Bronchial epithelial cell (primary cell): ENCODE measurements at regions not wholly inside any gene's neighbourhood (a gene's known extent, or its start where the extent isn't known, plus 50 kb on each side); places are given as distances from the start of the nearest gene placed in this dataset.

Experiments used
- DNase-seq: peaks from one replicate; pipeline ENCODE4 v3.0.0-alpha.2; 2010; ENCODE audit warnings: low read depth
- FAIRE-seq: peaks from 2 replicates; lab custom pipeline; 2011; peaks lifted over from hg19 to GRCh38; lab: Jason Lieb, UNC
- H3K27me3 ChIP-seq: 2 replicates; pipeline ENCODE4 v1.5.1; 2011; ENCODE audit warnings: low read length; ENCODE audit not compliant: control insufficient read depth, insufficient read depth
- H3K36me3 ChIP-seq: 2 replicates; pipeline ENCODE4 v1.5.1; 2011; ENCODE audit warnings: low read length; ENCODE audit not compliant: control insufficient read depth, insufficient read depth
- H3K4me3 ChIP-seq: 2 replicates; pipeline ENCODE4 v1.5.1; 2011; ENCODE audit warnings: mild to moderate bottlenecking, low read depth, low read length, control low read depth
- CTCF ChIP-seq: IDR thresholded peaks from 2 replicates; pipeline ENCODE4 v1.5.1; 2011; ENCODE audit warnings: mild to moderate bottlenecking, moderate library complexity, low read length, control low read depth, inconsistent platforms; ENCODE audit not compliant: insufficient read depth, severe bottlenecking

- H3K27me3 ChIP-seq: no peaks in the 10 kb centered on the region
- no peak for TF ChIP-seq CTCF
- FAIRE-seq (no peak), DNase-seq (peak; percentile 26)
- no peak overlapping the region for H3K4me3 ChIP-seq
- no peaks in the 10 kb centered on the region for H3K36me3 ChIP-seq
These were observed 259.9 kb downstream of the TBC1D4 start for GRCh38 chr13:75222031-75222430.

DNA sequence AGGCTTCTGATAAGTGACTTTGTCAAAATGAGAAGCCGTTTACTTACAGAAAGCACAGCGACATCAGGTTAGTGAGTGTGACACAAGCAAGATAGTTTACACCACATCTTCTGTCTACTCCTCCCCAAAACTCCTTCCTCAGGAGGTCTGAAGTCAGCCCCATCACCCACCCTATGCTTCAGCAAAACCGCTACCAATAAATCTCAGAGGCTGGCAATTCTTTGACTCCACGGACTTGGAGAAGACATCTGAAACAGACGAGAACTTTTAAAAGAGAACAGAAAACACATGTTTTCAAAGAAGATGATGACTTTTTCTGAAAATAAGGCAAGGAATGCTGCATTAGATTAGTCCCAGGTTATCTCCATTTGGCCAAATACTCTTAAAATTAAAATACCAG lies 261.1 kb downstream of the TBC1D4 start:
- Histone ChIP-seq H3K4me3 (no peak overlapping the region), H3K36me3 (no peaks in the 10 kb centered on the region), H3K27me3 (no peaks in the 10 kb centered on the region)
- FAIRE-seq (no peak), DNase-seq (no peak)
- TF ChIP-seq CTCF: no peak

DNA sequence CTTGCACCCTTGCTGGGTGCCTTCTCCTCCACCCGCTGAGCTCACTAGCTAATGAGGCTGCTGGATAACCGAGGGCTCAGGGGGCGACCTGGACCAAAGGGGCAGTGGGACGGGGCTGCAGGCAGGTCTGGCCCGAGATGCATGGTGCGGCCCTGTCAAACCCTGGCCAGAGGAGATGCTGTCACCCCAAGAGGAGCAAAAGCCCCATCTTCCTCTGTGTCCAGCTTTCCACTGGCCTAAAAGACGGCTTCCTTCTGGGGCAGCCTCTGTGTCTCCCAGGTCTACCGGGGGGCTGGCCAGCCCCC lies 261.8 kb downstream of the TBC1D4 start:
- no peak for DNase-seq
- H3K4me3 ChIP-seq: no peak overlapping the region
- H3K36me3 ChIP-seq: no peaks in the 10 kb centered on the region
- no peak for TF ChIP-seq CTCF
- FAIRE-seq: no peak
- H3K27me3 ChIP-seq: no peaks in the 10 kb centered on the region

GRCh38 chr13:75219479-75220237 lies 262.3 kb downstream of the TBC1D4 start:
- Histone ChIP-seq H3K27me3 (no peaks in the 10 kb centered on the region), H3K4me3 (no peak overlapping the region), H3K36me3 (no peaks in the 10 kb centered on the region)
- no peak for FAIRE-seq
- TF ChIP-seq CTCF: peak; percentile 93
- peak; percentile 33 for DNase-seq

DNA sequence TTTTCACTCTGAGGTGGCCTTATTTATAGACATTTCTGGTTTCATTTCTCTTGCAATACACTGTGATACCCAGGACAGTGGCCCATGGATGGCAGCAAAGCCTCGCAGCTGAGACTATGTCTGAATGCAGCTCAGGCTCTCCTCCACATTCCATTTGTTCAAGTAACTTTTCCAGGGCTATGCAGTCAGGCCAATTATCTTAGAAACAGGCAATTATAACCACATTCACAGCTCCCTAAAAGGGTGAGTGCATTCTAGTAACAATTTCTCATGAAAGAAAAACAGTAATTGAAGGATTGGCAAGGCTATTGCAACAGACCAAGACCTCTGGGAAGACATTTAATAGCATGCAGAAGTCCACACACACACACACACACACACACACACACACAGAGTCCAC lies 264.0 kb downstream of the TBC1D4 start:
- no peak overlapping the region for H3K4me3 ChIP-seq

More for the DNA sequence above, 264.0 kb downstream of the TBC1D4 start:
- DNase-seq: no peak
- Histone ChIP-seq H3K27me3 (no peaks in the 10 kb centered on the region), H3K36me3 (no peaks in the 10 kb centered on the region)
- FAIRE-seq: no peak
- TF ChIP-seq CTCF: no peak
